ENCODE measurements at regions not wholly inside any gene's neighbourhood (a gene's known extent, or its start where the extent isn't known, plus 50 kb on each side); places are given as distances from the start of the nearest gene placed in this dataset.

DNA sequence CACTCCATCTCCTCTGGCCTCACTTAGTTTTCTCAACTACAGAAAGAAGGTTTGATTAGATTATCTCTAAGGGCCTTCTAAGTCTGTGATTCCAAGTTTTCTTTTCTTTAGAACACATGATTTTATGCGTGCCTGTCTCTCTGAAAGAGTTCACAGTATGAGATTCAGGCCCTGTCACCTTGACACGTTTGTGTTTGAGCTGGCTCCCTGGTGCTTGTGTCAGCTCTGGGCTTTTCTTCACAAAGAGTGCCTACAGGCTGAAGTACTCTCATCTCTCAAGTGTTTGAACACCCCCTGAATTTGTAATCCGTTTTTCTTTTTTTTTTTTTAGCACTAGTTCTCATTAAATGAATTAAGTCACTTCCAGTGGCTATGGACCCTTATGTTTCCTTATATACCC, 306.9 kb upstream of the C9orf72 start:
- no peak for DNase-seq (ENCODE audit: low read depth in 2 of 2)

GRCh38 chr9:27880635-27881034, 307.4 kb upstream of the C9orf72 start:
- DNase-seq (ENCODE audit: low read depth in 2 of 2) = no peak

- DNase-seq (ENCODE audit: low read depth in 2 of 2) = peak; percentile 34 to 36
Measured at GRCh38 chr9:27888661-27889295, 315.5 kb upstream of the C9orf72 start.

DNA sequence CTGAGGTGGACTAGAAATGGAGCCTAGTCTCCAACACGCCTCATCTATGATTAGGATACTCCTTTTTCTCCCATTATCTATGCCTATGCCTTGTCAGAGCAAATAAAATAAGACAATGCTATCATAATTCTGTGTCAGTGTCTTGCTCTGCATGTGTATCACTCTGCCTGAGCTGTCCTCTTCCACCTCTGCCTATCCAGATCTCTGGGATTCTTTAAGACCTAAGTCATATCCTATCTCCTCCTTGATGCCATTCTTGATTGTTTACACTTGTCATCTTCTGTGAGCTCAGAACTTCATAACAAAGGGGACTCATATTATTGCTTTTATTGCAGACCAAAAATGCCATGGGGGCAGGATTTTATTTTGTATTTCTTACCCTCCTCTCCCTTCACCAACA, 351.2 kb upstream of the C9orf72 start:
- no peak for DNase-seq (ENCODE audit: low read depth in 2 of 2)

DNA sequence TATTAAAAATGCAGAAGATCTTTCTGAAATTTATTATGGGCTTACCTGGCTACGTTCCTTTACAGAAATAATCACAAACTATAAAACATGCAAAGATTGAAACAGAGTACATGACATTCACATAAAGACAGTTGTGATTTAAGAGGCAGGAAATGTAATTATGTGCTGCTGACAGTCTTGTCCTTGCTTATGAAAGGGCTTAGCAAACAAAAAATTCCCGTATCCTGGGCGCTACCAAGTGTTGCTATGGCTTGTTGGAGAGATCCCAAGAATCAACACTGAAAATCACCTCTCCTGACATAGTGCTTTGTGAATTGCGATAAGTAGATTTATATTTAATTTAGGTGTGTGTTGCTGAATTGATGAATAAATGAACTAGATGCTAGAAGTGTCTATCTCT, 352.5 kb upstream of the C9orf72 start:
- no peak for DNase-seq (ENCODE audit: low read depth in 2 of 2)

GRCh38 chr9:27929841-27930240, 356.6 kb upstream of the C9orf72 start:
- no peak for DNase-seq (ENCODE audit: low read depth in 2 of 2)

DNA sequence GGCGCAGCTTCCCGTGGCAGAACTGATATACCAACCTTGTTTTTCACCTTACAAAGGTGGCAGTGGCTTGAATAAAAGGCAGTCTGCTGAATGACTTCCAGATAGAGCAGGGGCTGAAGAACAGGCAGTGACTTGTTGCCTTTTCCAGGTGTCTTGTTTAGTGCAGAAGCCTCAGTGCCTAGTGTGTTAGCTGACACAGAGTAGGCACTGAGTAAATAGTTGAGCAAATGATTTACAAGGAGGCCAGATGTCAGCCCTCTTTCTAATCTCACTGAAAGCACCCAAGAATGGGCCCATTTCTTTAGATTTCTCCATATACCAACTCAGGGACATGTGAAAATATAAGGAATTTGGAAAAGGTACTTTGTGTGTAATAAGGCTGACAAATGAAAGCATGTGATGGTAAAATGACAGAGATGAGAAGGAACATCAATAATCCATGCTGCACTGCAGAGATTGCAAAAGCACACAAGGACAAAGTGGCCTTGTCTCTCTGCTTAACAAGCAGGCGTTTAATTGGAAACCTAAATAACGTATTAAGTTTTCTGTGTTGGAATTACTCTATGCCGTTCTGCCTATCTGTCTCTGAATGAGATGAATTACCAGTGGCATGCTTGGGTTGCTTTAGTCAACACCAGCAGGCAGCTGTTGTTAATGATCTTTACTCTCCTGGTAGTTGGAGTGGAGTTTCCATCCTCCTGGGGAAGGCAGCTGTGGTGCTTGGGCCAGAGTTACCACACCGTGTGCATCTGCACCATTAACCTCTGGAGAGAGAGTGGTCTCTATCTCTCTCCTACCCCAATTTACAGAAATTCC, 360.1 kb upstream of the C9orf72 start:
- no peak for DNase-seq (ENCODE audit: low read depth in 2 of 2)

- no peak for DNase-seq (ENCODE audit: low read depth in 2 of 2)
Measured at GRCh38 chr9:27934471-27934870, 361.2 kb upstream of the C9orf72 start.

DNA sequence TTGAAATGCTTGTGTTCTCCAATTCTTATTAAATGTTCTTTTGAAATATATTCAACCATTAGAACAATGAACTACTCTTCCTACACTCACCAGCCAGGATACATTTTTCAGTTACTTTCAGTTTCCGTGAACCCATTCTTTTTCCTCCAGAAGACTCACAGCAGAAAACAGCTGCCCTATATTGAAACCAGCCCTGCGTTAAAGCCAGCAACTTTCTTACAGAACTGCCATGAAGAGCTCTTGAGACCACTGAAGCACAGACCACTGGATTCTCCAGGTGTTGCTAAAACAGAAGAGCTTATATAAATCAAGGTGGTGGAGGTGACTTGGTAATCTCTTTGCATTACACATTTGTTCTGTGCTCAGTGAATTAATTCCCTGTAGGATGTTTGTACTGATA, 365.9 kb upstream of the C9orf72 start:
- DNase-seq (ENCODE audit: low read depth in 2 of 2) = no peak

- no peak for DNase-seq (ENCODE audit: low read depth in 2 of 2)
Measured at GRCh38 chr9:27940535-27940934, 367.3 kb upstream of the C9orf72 start.

DNA sequence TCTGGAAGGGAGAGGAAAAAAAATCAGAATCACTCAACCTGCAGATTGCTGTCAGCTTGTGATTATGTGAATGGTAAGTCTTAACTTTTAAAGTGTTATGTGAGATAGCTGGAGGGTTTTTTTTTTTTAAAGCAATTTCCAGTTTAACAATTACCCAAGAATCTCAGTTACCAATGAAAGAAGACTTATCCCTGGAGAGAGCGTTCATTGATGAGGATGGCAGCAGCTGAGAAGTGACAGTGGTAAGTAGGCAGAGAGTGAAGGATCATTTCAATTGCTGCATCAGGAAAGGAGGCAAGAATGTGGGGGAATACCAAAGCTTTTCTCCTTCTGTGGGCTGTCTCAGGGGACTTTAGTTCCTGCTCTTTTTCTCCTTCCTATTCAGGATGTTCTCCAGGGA, 370.2 kb upstream of the C9orf72 start:
- no peak for DNase-seq (ENCODE audit: low read depth in 2 of 2)

DNA sequence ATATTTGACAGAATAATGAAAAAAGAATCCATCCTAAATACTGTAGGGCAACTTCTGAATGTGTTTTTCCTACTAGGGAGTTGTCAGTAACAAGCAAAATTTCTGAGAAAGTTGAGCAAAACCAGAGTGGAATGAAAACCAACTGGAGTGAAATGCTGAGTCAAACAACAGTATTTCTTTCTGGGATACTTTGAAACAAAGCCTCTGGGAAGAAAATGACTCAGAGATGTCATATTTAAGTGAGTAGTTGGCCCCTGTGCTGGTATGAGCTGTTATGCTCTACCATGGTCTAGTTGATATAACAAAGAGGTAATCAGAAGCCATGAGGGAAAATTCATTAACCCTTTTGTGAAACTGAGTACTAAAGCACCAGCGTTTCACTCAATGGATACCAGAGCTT, 372.1 kb upstream of the C9orf72 start:
- no peak for DNase-seq (ENCODE audit: low read depth in 2 of 2)

- DNase-seq (ENCODE audit: low read depth in 2 of 2) = no peak
Measured at GRCh38 chr9:27950382-27950781, 377.1 kb upstream of the C9orf72 start.

DNA sequence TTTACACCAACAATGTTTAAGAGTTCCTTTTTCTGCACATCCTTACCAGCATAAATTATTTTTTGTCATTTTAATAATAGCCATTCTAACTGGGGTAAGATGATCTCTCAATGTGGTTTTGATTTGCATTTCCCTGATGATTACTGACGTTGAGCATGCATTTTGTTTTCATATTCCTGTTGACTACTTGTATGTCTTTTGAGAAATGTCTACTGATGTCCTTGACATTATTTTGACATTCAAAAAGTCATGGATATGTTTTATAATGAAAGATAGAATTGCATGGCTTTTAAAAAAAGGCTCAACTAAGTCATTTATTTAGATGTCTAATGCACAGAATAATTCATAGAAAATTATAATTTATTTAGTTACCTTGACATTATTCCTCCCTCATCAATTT, 381.6 kb upstream of the C9orf72 start:
- no peak for DNase-seq (ENCODE audit: low read depth in 2 of 2)

DNA sequence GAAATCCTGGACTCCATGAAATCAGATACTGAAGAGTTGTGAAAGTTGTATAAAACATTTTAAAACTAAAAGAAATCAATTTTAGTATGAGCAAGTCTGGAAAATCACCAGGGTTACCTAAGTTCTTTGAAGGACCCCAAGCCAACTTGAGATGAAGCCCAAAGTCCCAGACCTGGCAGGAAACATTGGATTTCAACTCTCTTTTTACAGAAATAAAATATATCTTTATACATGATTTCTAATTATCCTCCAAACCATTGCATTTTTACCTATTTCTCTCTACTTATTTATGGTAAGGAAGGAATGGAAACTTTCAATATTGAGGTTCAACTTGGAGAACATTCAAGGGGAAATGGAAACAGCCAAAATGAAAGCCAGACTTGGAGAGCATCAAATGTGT, 390.6 kb upstream of the C9orf72 start:
- DNase-seq (ENCODE audit: low read depth in 2 of 2) = no peak

GRCh38 chr9:27967210-27967609, 393.9 kb upstream of the C9orf72 start:
- DNase-seq (ENCODE audit: low read depth in 2 of 2) = no peak

DNA sequence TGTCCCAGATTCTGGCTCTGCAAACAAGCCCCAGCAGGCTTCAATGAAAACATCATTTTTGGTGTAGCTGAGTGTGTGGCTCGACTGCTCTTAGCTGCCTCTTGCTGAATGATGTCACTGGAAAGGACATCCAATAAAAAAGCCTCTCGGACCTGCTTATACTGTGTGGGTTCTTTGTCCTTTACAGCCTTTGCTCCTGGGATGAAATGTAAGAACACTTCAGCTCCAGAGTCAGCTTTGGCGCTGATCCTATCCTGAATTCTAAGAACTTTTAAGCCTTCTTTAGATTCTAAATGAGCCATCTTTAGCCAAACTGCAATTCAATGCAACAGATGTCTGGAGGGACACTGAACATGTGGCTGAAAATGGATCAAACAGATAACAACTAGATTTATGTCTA, 404.6 kb upstream of the C9orf72 start:
- DNase-seq (ENCODE audit: low read depth in 2 of 2) = no peak

GRCh38 chr9:27985714-27986113, 412.4 kb upstream of the C9orf72 start:
- no peak for DNase-seq (ENCODE audit: low read depth in 2 of 2)

DNA sequence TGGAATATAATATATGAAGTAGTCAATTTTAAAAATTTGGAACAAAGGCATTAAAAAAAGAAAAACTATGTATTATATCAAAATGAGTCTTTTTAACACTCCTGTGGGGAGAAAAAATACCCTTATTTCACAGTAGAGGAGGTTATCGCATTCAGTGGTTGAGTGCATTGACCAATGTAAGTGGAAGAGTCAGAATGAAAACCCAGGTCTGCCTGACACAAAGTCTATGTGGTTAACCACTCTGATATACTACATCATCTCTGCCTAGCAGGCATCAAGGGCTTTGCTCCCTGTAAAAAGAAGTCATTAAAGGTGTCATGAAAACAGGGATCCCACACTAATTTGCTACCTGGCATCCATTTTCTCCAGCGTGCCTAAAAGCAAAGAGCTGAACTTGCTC, 417.2 kb upstream of the C9orf72 start:
- DNase-seq (ENCODE audit: low read depth in 2 of 2) = no peak

GRCh38 chr9:27991221-27991620, 417.9 kb upstream of the C9orf72 start:
- no peak for DNase-seq (ENCODE audit: low read depth in 2 of 2)

GRCh38 chr9:28001096-28001495, 427.8 kb upstream of the C9orf72 start:
- DNase-seq (ENCODE audit: low read depth in 2 of 2) = no peak

- DNase-seq (ENCODE audit: low read depth in 2 of 2) = no peak
Measured at GRCh38 chr9:28004900-28005299, 431.6 kb upstream of the C9orf72 start.

DNA sequence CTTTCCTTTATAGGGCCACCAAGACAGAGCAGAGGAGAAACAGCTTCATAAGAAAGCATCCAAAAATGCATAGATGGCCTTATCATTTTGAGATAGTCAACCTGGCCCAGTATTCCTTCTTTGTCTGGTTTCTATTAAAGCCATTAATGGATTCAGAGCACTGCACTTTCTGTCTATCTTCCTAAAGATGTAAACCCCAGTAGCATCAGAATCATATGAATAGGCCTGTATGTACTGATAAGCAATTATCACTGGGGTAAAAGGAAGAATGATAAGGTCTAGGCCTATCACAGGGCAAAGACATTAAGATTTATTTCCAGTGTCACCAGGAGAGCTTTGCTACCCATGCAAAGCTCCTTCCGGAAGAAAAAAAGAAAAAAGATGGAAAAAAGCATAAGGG, 432.5 kb upstream of the C9orf72 start:
- no peak for DNase-seq (ENCODE audit: low read depth in 2 of 2)
